Neural crest cell (in vitro differentiated cells): ENCODE measurements at regions not wholly inside any gene's neighbourhood (a gene's known extent, or its start where the extent isn't known, plus 50 kb on each side); places are given as distances from the start of the nearest gene placed in this dataset.

Experiments
- DNase-seq: peaks from one replicate; pipeline ENCODE4 v3.0.0; 2021; ENCODE audit warnings: low read depth, mixed read lengths, low spot score
- H3K27ac Mint-ChIP-seq: one replicate; pipeline ENCODE4 v1.8.0; 2021; ENCODE audit warnings: mild to moderate bottlenecking, mixed read lengths; ENCODE audit not compliant: unreplicated experiment
- H3K27me3 Mint-ChIP-seq: 2 replicates; pipeline ENCODE4 v1.8.0; 2021; ENCODE audit warnings: low read depth, mild to moderate bottlenecking, mixed read lengths
- H3K36me3 Mint-ChIP-seq: 2 replicates; pipeline ENCODE4 v1.8.0; 2021; ENCODE audit warnings: low read depth, mild to moderate bottlenecking, mixed read lengths
- H3K4me1 Mint-ChIP-seq: 2 replicates; pipeline ENCODE4 v1.8.0; 2021; ENCODE audit warnings: mixed read lengths
- H3K4me3 Mint-ChIP-seq: one replicate; pipeline ENCODE4 v1.8.0; 2021; ENCODE audit warnings: mild to moderate bottlenecking, mixed read lengths
- H3K9me3 Mint-ChIP-seq: 2 replicates; pipeline ENCODE4 v1.8.0; 2021; ENCODE audit warnings: mixed read lengths
- CTCF ChIP-seq: fragments of 200-600 bp; sonication (generic); conservative IDR thresholded peaks from 2 replicates; pipeline ENCODE4 v1.5.0; 2021; ENCODE audit warnings: antibody characterized with exemption, mild to moderate bottlenecking

GRCh38 chr7:145411066-145411465 is 575.2 kb upstream of the TPK1 start:
- no peaks in the 10 kb centered on the region for H3K4me1 Mint-ChIP-seq
- H3K27me3 Mint-ChIP-seq = no peaks in the 10 kb centered on the region
- no peak for TF ChIP-seq CTCF
- H3K27ac Mint-ChIP-seq = no peak overlapping the region
- DNase-seq = no peak
- H3K9me3 Mint-ChIP-seq = no peaks in the 10 kb centered on the region
- H3K4me3 Mint-ChIP-seq = no peak overlapping the region
- no peaks in the 10 kb centered on the region for H3K36me3 Mint-ChIP-seq

GRCh38 chr7:145398758-145399157 is 562.9 kb upstream of the TPK1 start:
- no peaks in the 10 kb centered on the region for H3K9me3 Mint-ChIP-seq

GRCh38 chr7:145394126-145394525 is 558.3 kb upstream of the TPK1 start:
- Mint-ChIP-seq H3K9me3 (no peaks in the 10 kb centered on the region), H3K4me1 (no peaks in the 10 kb centered on the region), H3K27me3 (peaks cover 2% of the 10 kb centered on the region), H3K36me3 (no peaks in the 10 kb centered on the region), H3K4me3 (no peak overlapping the region), H3K27ac (no peak overlapping the region)
- DNase-seq = no peak
- no peak for TF ChIP-seq CTCF

More at GRCh38 chr7:145398758-145399157, 562.9 kb upstream of the TPK1 start:
- TF ChIP-seq CTCF = no peak
- Mint-ChIP-seq H3K4me1 (no peaks in the 10 kb centered on the region), H3K27ac (no peak overlapping the region), H3K4me3 (no peak overlapping the region), H3K36me3 (no peaks in the 10 kb centered on the region), H3K27me3 (peaks cover 3% of the 10 kb centered on the region)
- DNase-seq = no peak

- no peaks in the 10 kb centered on the region for H3K4me1 Mint-ChIP-seq
- no peak for TF ChIP-seq CTCF
- no peak overlapping the region for H3K4me3 Mint-ChIP-seq
- H3K9me3 Mint-ChIP-seq = peaks cover 12% of the 10 kb centered on the region
- H3K36me3 Mint-ChIP-seq = peaks cover 2% of the 10 kb centered on the region
- H3K27me3 Mint-ChIP-seq = no peaks in the 10 kb centered on the region
- no peak for DNase-seq
- H3K27ac Mint-ChIP-seq = no peak overlapping the region
Observed at GRCh38 chr7:145382762-145383161, 546.9 kb upstream of the TPK1 start.

GRCh38 chr7:145378197-145378596 is 542.3 kb upstream of the TPK1 start:
- TF ChIP-seq CTCF = no peak
- Mint-ChIP-seq H3K4me1 (no peaks in the 10 kb centered on the region), H3K4me3 (no peak overlapping the region), H3K27ac (no peak overlapping the region), H3K9me3 (peaks cover 3% of the 10 kb centered on the region), H3K36me3 (no peaks in the 10 kb centered on the region), H3K27me3 (no peaks in the 10 kb centered on the region)
- no peak for DNase-seq

GRCh38 chr7:145360511-145361100 is 524.8 kb upstream of the TPK1 start:
- H3K27ac Mint-ChIP-seq = no peak overlapping the region
- H3K36me3 Mint-ChIP-seq = peaks cover 2% of the 10 kb centered on the region
- H3K4me1 Mint-ChIP-seq = no peaks in the 10 kb centered on the region
- no peak for TF ChIP-seq CTCF
- no peak for DNase-seq
- H3K9me3 Mint-ChIP-seq = peaks cover 9% of the 10 kb centered on the region
- no peaks in the 10 kb centered on the region for H3K27me3 Mint-ChIP-seq
- H3K4me3 Mint-ChIP-seq = no peak overlapping the region
